NCI-H2196 treated with DMSO at 0.1 percent for 48 hours (cell line): ENCODE measurements at regions not wholly inside any gene's neighbourhood (a gene's known extent, or its start where the extent isn't known, plus 50 kb on each side); places are given as distances from the start of the nearest gene placed in this dataset.

ENCODE experiments used
- DNase-seq: peaks from one replicate; lab custom pipeline; 2025; ENCODE audit not compliant: unreplicated experiment; lab: John Stamatoyannopoulos, UW

DNA sequence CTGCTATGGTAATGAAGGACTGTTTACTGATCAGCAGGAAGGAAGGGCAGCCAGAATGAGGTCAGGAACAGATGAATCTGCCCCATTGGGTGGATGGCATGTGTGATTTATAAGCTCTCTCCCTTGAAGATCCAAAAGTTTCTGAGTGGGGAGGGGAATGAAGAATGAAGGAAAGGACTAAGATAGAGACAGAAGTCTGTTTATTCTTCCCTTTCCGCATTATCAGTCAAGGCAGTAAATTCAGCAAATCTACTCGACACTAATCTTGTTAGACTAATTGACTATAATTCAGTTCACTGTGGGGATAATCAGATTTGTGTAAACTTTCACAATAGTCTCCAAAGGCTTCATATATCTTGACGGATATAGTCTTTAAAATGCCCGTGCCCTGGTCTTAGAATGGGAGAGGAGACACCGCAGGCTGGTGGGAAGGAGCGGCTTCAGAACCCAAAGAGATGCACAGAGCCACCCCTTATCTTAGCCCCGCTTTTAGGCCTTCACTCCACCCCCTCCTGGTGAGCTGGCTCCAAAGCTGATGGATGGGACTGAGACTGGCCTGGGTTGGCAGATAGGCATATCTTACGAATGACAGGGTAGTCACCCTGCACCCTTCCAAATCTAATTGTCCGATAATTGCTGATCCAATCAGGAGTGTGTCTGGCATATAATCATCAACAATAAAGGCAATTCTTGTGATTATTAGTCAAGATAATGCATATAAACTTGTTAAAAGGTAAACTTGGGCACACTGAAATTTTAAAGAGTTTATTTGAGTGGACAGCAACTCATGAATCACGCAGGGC is 76.0 kb upstream of the PPM1J start:
- no peak for DNase-seq

- no peak for DNase-seq
Measured at GRCh38 chr1:112788561-112788960, 73.4 kb upstream of the PPM1J start.

GRCh38 chr1:112788054-112788453 is 72.9 kb upstream of the PPM1J start:
- DNase-seq = no peak

GRCh38 chr1:112783059-112783458 is 67.9 kb upstream of the PPM1J start:
- no peak for DNase-seq

DNA sequence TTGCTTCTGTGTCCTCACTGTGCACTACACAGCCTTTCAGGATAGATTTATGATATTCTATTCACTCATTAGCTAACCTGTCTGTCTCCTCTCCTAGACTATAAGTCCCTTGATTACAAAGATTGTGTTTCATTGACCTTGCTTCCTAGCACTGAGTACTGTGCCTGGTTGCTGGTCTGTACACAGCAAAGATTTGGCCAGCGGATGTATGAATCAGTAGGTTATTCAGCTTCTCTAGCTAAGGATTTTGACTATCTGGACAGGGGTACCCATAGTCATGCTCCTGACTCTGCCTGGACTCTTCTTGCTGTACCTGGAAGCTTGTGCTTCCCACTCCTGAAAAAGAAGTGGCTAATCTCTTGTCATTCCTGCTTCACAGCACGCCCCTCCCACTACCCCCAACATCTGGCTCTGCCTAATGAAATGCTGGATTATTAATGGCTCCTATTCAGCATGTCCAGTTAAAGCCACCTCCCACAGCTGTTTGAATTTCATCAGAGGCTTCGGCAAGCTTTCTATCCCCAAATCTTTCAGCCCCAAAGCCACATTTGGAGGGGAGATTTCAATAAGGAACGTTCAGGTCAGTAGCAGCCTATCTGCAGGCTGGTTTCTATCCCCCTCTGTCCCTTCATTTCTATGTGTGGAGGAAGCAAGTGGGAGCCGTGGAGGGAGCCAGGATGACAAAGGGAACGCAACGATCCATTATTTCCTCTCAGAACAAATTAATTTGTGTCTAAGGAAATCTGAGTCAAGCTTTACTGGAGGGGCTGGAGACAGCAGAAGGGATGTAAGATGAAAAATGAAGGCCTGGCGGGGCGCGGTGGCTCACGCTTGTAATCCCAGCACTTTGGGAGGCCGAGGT is 64.8 kb upstream of the PPM1J start:
- no peak for DNase-seq

DNA sequence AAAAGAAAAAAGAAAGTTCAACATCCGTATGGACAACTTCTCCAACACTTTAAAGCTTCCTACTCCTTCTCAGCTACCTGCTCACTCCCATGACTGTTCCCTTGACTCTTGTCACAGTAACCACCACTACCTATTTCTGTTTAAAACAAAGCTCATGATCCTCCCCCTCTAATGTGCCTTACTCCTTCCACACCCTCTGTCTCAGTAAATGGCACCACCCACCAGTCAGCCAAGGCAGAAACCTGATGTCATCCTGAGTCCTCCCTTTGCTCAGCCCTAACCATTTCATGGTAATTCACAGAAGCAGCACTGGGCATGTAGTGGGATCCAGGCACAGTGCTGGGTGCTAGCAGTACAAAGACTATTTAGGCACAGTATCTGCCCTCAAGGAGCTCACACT is 63.0 kb upstream of the PPM1J start:
- DNase-seq = no peak

GRCh38 chr1:112776688-112777087 is 61.6 kb upstream of the PPM1J start:
- no peak for DNase-seq

DNA sequence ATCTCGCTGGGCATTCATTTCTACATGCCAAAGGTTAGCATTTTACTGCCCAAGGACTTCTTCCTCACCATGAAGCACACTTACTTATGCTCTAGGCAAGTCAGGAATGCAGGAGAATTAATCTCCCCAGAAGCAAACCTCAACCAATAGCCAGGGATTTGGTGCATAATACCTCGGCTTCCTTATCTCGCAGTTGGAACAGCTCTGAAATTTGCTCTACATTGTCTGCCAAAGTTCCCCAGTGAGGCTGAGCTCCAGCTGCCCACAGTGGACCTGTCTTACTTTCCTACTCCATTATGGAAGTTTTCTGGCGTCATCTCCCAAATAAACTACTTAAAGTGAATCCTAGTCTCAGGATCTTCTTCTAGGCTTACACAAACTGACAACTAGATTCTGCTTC is 57.6 kb upstream of the PPM1J start:
- no peak for DNase-seq

GRCh38 chr1:112770724-112771123 is 55.6 kb upstream of the PPM1J start:
- DNase-seq = no peak

GRCh38 chr1:112769611-112770010 is 54.5 kb upstream of the PPM1J start:
- no peak for DNase-seq

GRCh38 chr1:112767646-112768045 is 52.5 kb upstream of the PPM1J start:
- no peak for DNase-seq
